IMR-90 (cell line): ENCODE measurements at regions not wholly inside any gene's neighbourhood (a gene's known extent, or its start where the extent isn't known, plus 50 kb on each side); places are given as distances from the start of the nearest gene placed in this dataset.

ENCODE experiments used
- ATAC-seq: fragments of 200-7000 bp; cut with Tn5 transposase; 2 replicates; pipeline ENCODE4 v1.9.1; 2020; ENCODE audit warnings: low read depth, mild to moderate bottlenecking, moderate library complexity
- BruUV-seq: library from RNA; stranded (reverse); fragments of 400-500 nt; replicated peaks from 2 replicates; lab custom pipeline; 2021; lab: Mats Ljungman, UMichigan
- CTCF ChIA-PET: fragments of 300-600 bp; formaldehyde crosslinking; extraction: SDS; loops from one replicate; lab custom pipeline; 2021; ENCODE audit warnings: antibody characterized with exemption; lab: Yijun Ruan, JAX
- POLR2A ChIA-PET: fragments of 300-600 bp; sonication (Branson Sonifier 250); formaldehyde crosslinking; loops from one replicate; lab custom pipeline; 2022; ENCODE audit warnings: antibody characterized with exemption; ENCODE audit not compliant: unreplicated experiment; lab: Charles Lee
- DNase-seq: peaks from one replicate; pipeline ENCODE4 v3.0.0; 2013
- H2AFZ ChIP-seq: replicated peaks from 2 replicates; pipeline ENCODE3; 2013; ENCODE audit warnings: low read length, mild to moderate bottlenecking; ENCODE audit not compliant: poor library complexity
- H2AK5ac ChIP-seq: 2 replicates; pipeline ENCODE4 v1.6.1; 2013; ENCODE audit warnings: low read depth, low read length, inconsistent platforms
- H2AK9ac ChIP-seq: replicated peaks from 2 replicates; pipeline ENCODE3; 2013; ENCODE audit warnings: mild to moderate bottlenecking, low read depth, low read length, moderate library complexity; ENCODE audit not compliant: poor library complexity
- H2BK120ac ChIP-seq: 2 replicates; pipeline ENCODE4 v1.6.1; 2013; ENCODE audit warnings: low read depth, low read length, inconsistent platforms
- H2BK15ac ChIP-seq: 3 replicates; pipeline ENCODE4 v1.6.1; 2013; ENCODE audit warnings: low read depth, low read length, inconsistent platforms
- H2BK20ac ChIP-seq: 2 replicates; pipeline ENCODE4 v1.6.1; 2013; ENCODE audit warnings: low read depth, mild to moderate bottlenecking, inconsistent platforms, low read length, moderate library complexity
- H2BK5ac ChIP-seq: 2 replicates; pipeline ENCODE4 v1.6.1; 2013; ENCODE audit warnings: mild to moderate bottlenecking, low read depth, low read length, inconsistent platforms; ENCODE audit not compliant: poor library complexity, severe bottlenecking
- H3K14ac ChIP-seq: replicated peaks from 2 replicates; pipeline ENCODE4 v1.6.1; 2013; ENCODE audit warnings: low read depth, low read length, inconsistent platforms
- H3K18ac ChIP-seq: 2 replicates; pipeline ENCODE4 v1.6.1; 2013; ENCODE audit warnings: low read depth, low read length, control low read depth
- H3K23ac ChIP-seq: 2 replicates; pipeline ENCODE4 v1.6.1; 2013; ENCODE audit warnings: low read depth, low read length, inconsistent platforms
- H3K27ac ChIP-seq: 2 replicates; pipeline ENCODE4 v1.5.1; 2013; ENCODE audit warnings: mild to moderate bottlenecking, control low read depth, low read length; ENCODE audit not compliant: insufficient read depth
- H3K27me3 ChIP-seq: 2 replicates; pipeline ENCODE4 v1.6.1; 2013; ENCODE audit warnings: low read length; ENCODE audit not compliant: control insufficient read depth, insufficient read depth
- H3K36me3 ChIP-seq: 2 replicates; pipeline ENCODE4 v1.6.1; 2013; ENCODE audit warnings: low read length, mixed read lengths; ENCODE audit not compliant: control insufficient read depth, insufficient read depth
- H3K4ac ChIP-seq: 2 replicates; pipeline ENCODE4 v1.6.1; 2013; ENCODE audit warnings: low read depth, low read length, inconsistent platforms
- H3K4me1 ChIP-seq: 2 replicates; pipeline ENCODE4 v1.6.1; 2013; ENCODE audit warnings: low read length, mixed read lengths; ENCODE audit not compliant: control insufficient read depth, insufficient read depth
- H3K4me2 ChIP-seq: 2 replicates; pipeline ENCODE4 v1.6.1; 2013; ENCODE audit warnings: low read depth, mild to moderate bottlenecking, control low read depth, low read length, moderate library complexity
- H3K4me3 ChIP-seq: 2 replicates; pipeline ENCODE4 v1.5.1; 2013; ENCODE audit warnings: low read depth, mild to moderate bottlenecking, control low read depth, low read length, moderate library complexity; ENCODE audit not compliant: insufficient read depth
- H3K56ac ChIP-seq: 2 replicates; pipeline ENCODE4 v1.6.1; 2013; ENCODE audit warnings: low read length, inconsistent platforms; ENCODE audit not compliant: insufficient read depth; ENCODE audit errors: extremely low read depth
- H3K79me1 ChIP-seq, 2 experiments: 2 replicates each; pipeline ENCODE4 v1.6.1; 2013; ENCODE audit warnings: low read length in 2 of 2, inconsistent platforms in 1 of 2, low read depth in 1 of 2
- H3K9ac ChIP-seq: 2 replicates; pipeline ENCODE4 v1.6.1; 2013; ENCODE audit warnings: low read depth, low read length, control low read depth
- H3K9me1 ChIP-seq: 2 replicates; pipeline ENCODE4 v1.6.1; 2013; ENCODE audit warnings: low read length, inconsistent platforms; ENCODE audit not compliant: insufficient read depth
- H3K9me3 ChIP-seq: 2 replicates; pipeline ENCODE4 v1.6.1; 2013; ENCODE audit warnings: low read length; ENCODE audit not compliant: control insufficient read depth, insufficient read depth
- H4K20me1 ChIP-seq: 2 replicates; pipeline ENCODE4 v1.6.1; 2013; ENCODE audit warnings: low read length, inconsistent platforms; ENCODE audit not compliant: insufficient read depth
- H4K5ac ChIP-seq: 2 replicates; pipeline ENCODE4 v1.6.1; 2013; ENCODE audit warnings: mild to moderate bottlenecking, low read depth, low read length, control low read depth
- H4K8ac ChIP-seq, 2 experiments: 2 replicates each; pipeline ENCODE4 v1.6.1; 2013; ENCODE audit warnings: low read depth in 2 of 2, low read length in 2 of 2, control low read depth in 1 of 2, inconsistent platforms in 1 of 2
- H4K91ac ChIP-seq: 2 replicates; pipeline ENCODE4 v1.6.1; 2013; ENCODE audit warnings: low read depth, low read length, inconsistent platforms; ENCODE audit not compliant: insufficient read depth
- CEBPB ChIP-seq: IDR thresholded peaks from 2 replicates; pipeline ENCODE4 v1.6.1; 2012; ENCODE audit warnings: low read depth, low read length, improper control_type of control experiment
- CHD1 ChIP-seq: IDR thresholded peaks from 2 replicates; pipeline ENCODE4 v1.6.1; 2012; ENCODE audit warnings: low read depth, low read length, improper control_type of control experiment
- FOS ChIP-seq: fragments of 150-350 bp; IDR thresholded peaks from 2 replicates; pipeline ENCODE4 v1.6.1; 2016; ENCODE audit warnings: low read depth, low read length
- MAFK ChIP-seq: IDR thresholded peaks from 2 replicates; pipeline ENCODE4 v1.6.1; 2012; ENCODE audit warnings: low read depth, low read length, improper control_type of control experiment
- POLR2A ChIP-seq: IDR thresholded peaks from 2 replicates; pipeline ENCODE4 v1.6.1; 2012; ENCODE audit warnings: mild to moderate bottlenecking, low read depth, low read length
- RFX5 ChIP-seq: IDR thresholded peaks from 2 replicates; pipeline ENCODE4 v1.8.0; 2012; ENCODE audit warnings: low read depth, mild to moderate bottlenecking, low read length, moderate library complexity
- SMC3 ChIP-seq: fragments of 150-350 bp; IDR thresholded peaks from 2 replicates; pipeline ENCODE4 v1.6.1; 2016; ENCODE audit warnings: low read depth, mild to moderate bottlenecking, antibody characterized with exemption, low read length, moderate library complexity
- dilution Hi-C: fragments of 300-500 bp; cut with HindIII; formaldehyde crosslinking; loops from one replicate; pipeline ENCODE4 v1.14.3; 2018; ENCODE audit warnings: low sequenced_read_pairs; ENCODE audit not compliant: unreplicated experiment
- in situ Hi-C: fragments of 300-500 bp; cut with MboI; formaldehyde crosslinking; loops from 3 replicates; pipeline ENCODE4 v1.14.3; 2019; ENCODE audit warnings: low sequenced_read_pairs, inconsistent platforms, mixed read lengths
- intact Hi-C: fragments of 100-400 bp; cut with micrococcal nuclease; formaldehyde crosslinking; loops from 2 replicates; pipeline ENCODE4 v1.10.0; 2022
- TF ChIP-seq, protein P1 (sequence below): conservative IDR thresholded peaks from 2 replicates; pipeline ENCODE4 v1.5.1; 2012; ENCODE audit warnings: mild to moderate bottlenecking, low read depth, low read length, improper control_type of control experiment

DNA sequence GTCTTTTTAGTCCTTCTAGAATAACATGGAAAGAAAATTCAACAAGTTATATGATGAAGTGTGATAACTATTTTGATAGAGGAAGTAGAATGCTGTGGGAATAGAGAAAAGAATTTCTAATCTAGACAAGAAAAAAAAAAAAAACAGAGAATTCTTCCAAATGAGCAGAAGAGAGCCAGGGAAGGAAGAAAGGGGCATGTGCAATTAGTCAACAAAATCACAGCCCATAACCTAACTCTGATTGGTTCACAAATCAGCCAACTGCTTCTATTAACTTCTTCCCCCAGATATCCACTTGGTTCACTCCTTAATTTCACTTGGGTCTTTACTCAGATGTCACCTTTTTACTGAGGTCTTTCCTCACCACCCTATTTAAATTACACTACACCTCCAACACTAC lies 69.5 kb downstream of the BTG1 start:
- Histone ChIP-seq H3K18ac (peak overlapping the region; percentile 95), H3K27me3 (no peaks in the 10 kb centered on the region), H4K20me1 (no peaks in the 10 kb centered on the region), H3K56ac (peak overlapping the region; percentile 60; the same call in 1 of the 2 replicates), H3K9ac (peak overlapping the region; percentile 47; the same call in 1 of the 2 replicates), H3K4me1 (peaks cover 24% of the 10 kb centered on the region), H3K23ac (peak overlapping the region; percentile 61; the same call in 1 of the 2 replicates), H3K36me3 (no peaks in the 10 kb centered on the region), H2BK15ac (peak overlapping the region; percentile 86), H3K4ac (peak overlapping the region; percentile 93; the same call in 1 of the 2 replicates), H2BK120ac (peak overlapping the region; percentile 99), H4K91ac (peak overlapping the region; percentile 91), H4K8ac (peak overlapping the region; percentile 7 to 80), H3K4me2 (peak overlapping the region; percentile 48; the same call in 1 of the 2 replicates), H3K9me1 (peaks cover 17% of the 10 kb centered on the region), H3K4me3 (no peak overlapping the region), H3K27ac (peak overlapping the region; percentile 82), H2AFZ (no peak overlapping the region), H2BK20ac (peak overlapping the region; percentile 98), H3K79me1 (peaks cover 13 to 25% of the 10 kb centered on the region in 2 experiments; a peak in 3 of 4 replicates), H3K14ac (peak overlapping the region; percentile 74), H2BK5ac (peak overlapping the region; percentile 99), H3K9me3 (no peaks in the 10 kb centered on the region), H2AK9ac (no peak overlapping the region), H4K5ac (peak overlapping the region; percentile 75; the same call in 1 of the 2 replicates), H2AK5ac (peak overlapping the region; percentile 42; the same call in 1 of the 2 replicates)
- DNase-seq (no peak), ATAC-seq (no peak)
- ChIA-PET CTCF (no interaction called here), POLR2A (interaction anchor here (0.5 to 0.6 kb wide), 2 partner anchors 31 to 263 kb away, joined by 4 to 5 read pairs; no protein-coding TSS in a partner anchor)
- intact Hi-C loops, result loop anchor here (5.0 kb wide), 1 partner anchor 89 kb away; no protein-coding TSS in a partner anchor
- in situ Hi-C loops, result no loop called here
- dilution Hi-C loops, result no loop called here
- BruUV-seq, result no TSS peak
- TF ChIP-seq CHD1 (no peak), RFX5 (no peak), SMC3 (no peak), POLR2A (no peak), MAFK (no peak), CEBPB (no peak), FOS (no peak)
- TF ChIP-seq, protein P1, sequence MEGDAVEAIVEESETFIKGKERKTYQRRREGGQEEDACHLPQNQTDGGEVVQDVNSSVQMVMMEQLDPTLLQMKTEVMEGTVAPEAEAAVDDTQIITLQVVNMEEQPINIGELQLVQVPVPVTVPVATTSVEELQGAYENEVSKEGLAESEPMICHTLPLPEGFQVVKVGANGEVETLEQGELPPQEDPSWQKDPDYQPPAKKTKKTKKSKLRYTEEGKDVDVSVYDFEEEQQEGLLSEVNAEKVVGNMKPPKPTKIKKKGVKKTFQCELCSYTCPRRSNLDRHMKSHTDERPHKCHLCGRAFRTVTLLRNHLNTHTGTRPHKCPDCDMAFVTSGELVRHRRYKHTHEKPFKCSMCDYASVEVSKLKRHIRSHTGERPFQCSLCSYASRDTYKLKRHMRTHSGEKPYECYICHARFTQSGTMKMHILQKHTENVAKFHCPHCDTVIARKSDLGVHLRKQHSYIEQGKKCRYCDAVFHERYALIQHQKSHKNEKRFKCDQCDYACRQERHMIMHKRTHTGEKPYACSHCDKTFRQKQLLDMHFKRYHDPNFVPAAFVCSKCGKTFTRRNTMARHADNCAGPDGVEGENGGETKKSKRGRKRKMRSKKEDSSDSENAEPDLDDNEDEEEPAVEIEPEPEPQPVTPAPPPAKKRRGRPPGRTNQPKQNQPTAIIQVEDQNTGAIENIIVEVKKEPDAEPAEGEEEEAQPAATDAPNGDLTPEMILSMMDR, result no peak
